ENCODE measurements at regions not wholly inside any gene's neighbourhood (a gene's known extent, or its start where the extent isn't known, plus 50 kb on each side); places are given as distances from the start of the nearest gene placed in this dataset.

DNA sequence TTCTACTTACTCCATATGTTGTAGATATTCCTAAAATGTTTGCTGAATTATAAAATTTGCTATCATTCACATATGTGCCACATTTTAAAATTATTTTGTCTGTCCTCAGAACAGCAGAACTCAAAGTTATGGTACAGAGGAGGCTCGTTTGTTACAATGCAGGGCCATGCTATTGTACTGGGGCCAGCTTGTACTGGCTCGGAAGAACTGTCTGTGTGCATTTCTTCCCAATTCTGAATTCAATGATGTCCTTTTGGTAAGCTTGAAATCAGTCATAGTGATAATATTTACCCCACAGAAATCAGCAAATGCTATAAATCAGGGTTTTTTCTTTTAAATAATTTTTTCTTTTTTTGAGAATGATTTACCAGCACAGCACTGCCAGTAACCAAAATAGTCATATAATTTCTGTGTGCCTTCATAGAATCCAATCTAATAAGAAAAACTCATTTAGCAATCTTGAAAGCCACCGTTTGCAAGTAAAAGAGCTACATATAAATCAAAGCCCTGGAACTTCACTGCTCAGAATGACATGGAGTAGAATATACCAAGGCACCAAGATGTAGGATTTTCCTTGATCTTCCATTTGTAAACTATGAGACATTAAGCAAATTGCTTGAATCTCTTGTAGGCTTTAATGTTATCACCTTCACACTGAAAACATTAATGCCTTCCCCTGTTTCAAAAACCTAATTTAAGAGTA is 90.7 kb upstream of the EPHA4 start:
- BruUV-seq (replicated peaks): no TSS peak
- CTCF ChIA-PET (ENCODE audit: low intra/inter-chr PET ratio, low total read pairs): no interaction called here
- intact Hi-C loops (cut with micrococcal nuclease; ENCODE audit: unreplicated experiment) (no loop called here), in situ Hi-C loops (cut with HindIII; ENCODE audit: extremely low pct_ligation_motif_present, low pct_unique_long_range_greater_than_20kb) (no loop called here)
- Histone ChIP-seq H3K4me2 (ENCODE audit: low read depth, low read length) (no peak overlapping the region), H3K79me2 (ENCODE audit: insufficient read depth, low read length) (no peaks in the 10 kb centered on the region), H3K36me3 (replicated peaks in 1 of 2; ENCODE audit: control insufficient read depth in 1 of 2, insufficient read depth in 2 of 2, low read length in 2 of 2) (no peaks in the 10 kb centered on the region), H3K9me3 (ENCODE audit: low read length) (peaks cover 22% of the 10 kb centered on the region; the same call in 1 of the 2 replicates), H3K27ac (ENCODE audit: extremely low read length, insufficient read depth, low read length) (no peak overlapping the region), H3K9ac (ENCODE audit: insufficient read depth, low read depth, low read length) (no peak overlapping the region), H4K20me1 (ENCODE audit: insufficient read depth, low read length) (no peaks in the 10 kb centered on the region; the same call in 1 of the 2 replicates), H3K4me1 (ENCODE audit: insufficient read depth, low read length) (no peaks in the 10 kb centered on the region), H2AFZ (ENCODE audit: low read length) (no peak overlapping the region), H3K27me3 (ENCODE audit: control insufficient read depth in 1 of 2, insufficient read depth in 2 of 2, low read length in 2 of 2) (no peaks in the 10 kb centered on the region), H3K4me3 (replicated peaks in 1 of 3; ENCODE audit: insufficient read depth in 1 of 3, low read depth in 2 of 3, low read length in 3 of 3) (no peak overlapping the region)
- DNase-seq (ENCODE audit: low spot score) (no peak), ATAC-seq (no peak), FAIRE-seq (no peak)
- POLR2A ChIA-PET: no interaction called here
- TF ChIP-seq NRL (CRISPR knock-in tag; IDR thresholded peaks at IDR 0.05; ENCODE audit: borderline replicate concordance) (no peak), FOXA3 (CRISPR knock-in tag; IDR thresholded peaks at IDR 0.05) (no peak), HDAC6 (IDR thresholded peaks at IDR 0.05; ENCODE audit: low read depth, low read length) (no peak), ZNF678 (CRISPR knock-in tag; IDR thresholded peaks at IDR 0.05) (no peak), ZMAT3 (CRISPR knock-in tag; conservative IDR thresholded peaks at IDR 0.05) (no peak), ZNF670 (CRISPR knock-in tag; IDR thresholded peaks at IDR 0.05; ENCODE audit: borderline replicate concordance) (no peak), ZNF326 (CRISPR knock-in tag; IDR thresholded peaks at IDR 0.05; ENCODE audit: borderline replicate concordance) (no peak), ZNF337 (CRISPR knock-in tag; IDR thresholded peaks at IDR 0.05; ENCODE audit: borderline replicate concordance, low read depth) (no peak), RARG (CRISPR knock-in tag; IDR thresholded peaks at IDR 0.05; ENCODE audit: low read depth) (no peak), SALL1 (CRISPR knock-in tag; IDR thresholded peaks at IDR 0.05) (no peak), ZNF878 (CRISPR knock-in tag; IDR thresholded peaks at IDR 0.05) (no peak)
- TF ChIP-seq, protein P1, sequence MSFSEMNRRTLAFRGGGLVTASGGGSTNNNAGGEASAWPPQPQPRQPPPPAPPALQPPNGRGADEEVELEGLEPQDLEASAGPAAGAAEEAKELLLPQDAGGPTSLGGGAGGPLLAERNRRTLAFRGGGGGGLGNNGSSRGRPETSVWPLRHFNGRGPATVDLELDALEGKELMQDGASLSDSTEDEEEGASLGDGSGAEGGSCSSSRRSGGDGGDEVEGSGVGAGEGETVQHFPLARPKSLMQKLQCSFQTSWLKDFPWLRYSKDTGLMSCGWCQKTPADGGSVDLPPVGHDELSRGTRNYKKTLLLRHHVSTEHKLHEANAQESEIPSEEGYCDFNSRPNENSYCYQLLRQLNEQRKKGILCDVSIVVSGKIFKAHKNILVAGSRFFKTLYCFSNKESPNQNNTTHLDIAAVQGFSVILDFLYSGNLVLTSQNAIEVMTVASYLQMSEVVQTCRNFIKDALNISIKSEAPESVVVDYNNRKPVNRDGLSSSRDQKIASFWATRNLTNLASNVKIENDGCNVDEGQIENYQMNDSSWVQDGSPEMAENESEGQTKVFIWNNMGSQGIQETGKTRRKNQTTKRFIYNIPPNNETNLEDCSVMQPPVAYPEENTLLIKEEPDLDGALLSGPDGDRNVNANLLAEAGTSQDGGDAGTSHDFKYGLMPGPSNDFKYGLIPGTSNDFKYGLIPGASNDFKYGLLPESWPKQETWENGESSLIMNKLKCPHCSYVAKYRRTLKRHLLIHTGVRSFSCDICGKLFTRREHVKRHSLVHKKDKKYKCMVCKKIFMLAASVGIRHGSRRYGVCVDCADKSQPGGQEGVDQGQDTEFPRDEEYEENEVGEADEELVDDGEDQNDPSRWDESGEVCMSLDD (CRISPR knock-in tag; IDR thresholded peaks at IDR 0.05; ENCODE audit: borderline replicate concordance): no peak
- TF ChIP-seq, protein P2, sequence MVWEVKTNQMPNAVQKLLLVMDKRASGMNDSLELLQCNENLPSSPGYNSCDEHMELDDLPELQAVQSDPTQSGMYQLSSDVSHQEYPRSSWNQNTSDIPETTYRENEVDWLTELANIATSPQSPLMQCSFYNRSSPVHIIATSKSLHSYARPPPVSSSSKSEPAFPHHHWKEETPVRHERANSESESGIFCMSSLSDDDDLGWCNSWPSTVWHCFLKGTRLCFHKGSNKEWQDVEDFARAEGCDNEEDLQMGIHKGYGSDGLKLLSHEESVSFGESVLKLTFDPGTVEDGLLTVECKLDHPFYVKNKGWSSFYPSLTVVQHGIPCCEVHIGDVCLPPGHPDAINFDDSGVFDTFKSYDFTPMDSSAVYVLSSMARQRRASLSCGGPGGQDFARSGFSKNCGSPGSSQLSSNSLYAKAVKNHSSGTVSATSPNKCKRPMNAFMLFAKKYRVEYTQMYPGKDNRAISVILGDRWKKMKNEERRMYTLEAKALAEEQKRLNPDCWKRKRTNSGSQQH (CRISPR knock-in tag; IDR thresholded peaks at IDR 0.05; ENCODE audit: low read depth): no peak
- TF ChIP-seq, protein P3, sequence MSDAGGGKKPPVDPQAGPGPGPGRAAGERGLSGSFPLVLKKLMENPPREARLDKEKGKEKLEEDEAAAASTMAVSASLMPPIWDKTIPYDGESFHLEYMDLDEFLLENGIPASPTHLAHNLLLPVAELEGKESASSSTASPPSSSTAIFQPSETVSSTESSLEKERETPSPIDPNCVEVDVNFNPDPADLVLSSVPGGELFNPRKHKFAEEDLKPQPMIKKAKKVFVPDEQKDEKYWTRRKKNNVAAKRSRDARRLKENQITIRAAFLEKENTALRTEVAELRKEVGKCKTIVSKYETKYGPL (CRISPR knock-in tag; IDR thresholded peaks at IDR 0.05): no peak
- WGBS (ENCODE audit: low lambda C conversion rate): under 1% methylated on average over 3 of the region's 3 CpGs

All from HepG2 (cell line).